ENCODE measurements at regions not wholly inside any gene's neighbourhood (a gene's known extent, or its start where the extent isn't known, plus 50 kb on each side); places are given as distances from the start of the nearest gene placed in this dataset.
"Not testable (repeated sequence)": the region's sequence is repeated elsewhere in the genome, so short reads cannot be mapped to it uniquely, and the experiment has no call there.

- DNase-seq, result no peak
Measured at GRCh38 chr13:52929846-52930245, 81.4 kb upstream of the PCDH8 start.

- DNase-seq, result no peak
Measured at GRCh38 chr13:52926971-52927370, 78.5 kb upstream of the PCDH8 start.

- no peak for DNase-seq
Measured at GRCh38 chr13:52925775-52926285, 77.4 kb upstream of the PCDH8 start.

GRCh38 chr13:52925251-52925650, 76.8 kb upstream of the PCDH8 start:
- no peak for DNase-seq

GRCh38 chr13:52924289-52925148, 76.1 kb upstream of the PCDH8 start:
- no peak for DNase-seq

- DNase-seq, result no peak
Measured at GRCh38 chr13:52922961-52923360, 74.5 kb upstream of the PCDH8 start.

GRCh38 chr13:52921194-52921593, 72.8 kb upstream of the PCDH8 start:
- DNase-seq, result no peak

- DNase-seq, result no peak
Measured at GRCh38 chr13:52916486-52916990, 68.1 kb upstream of the PCDH8 start.

GRCh38 chr13:52911340-52911739, 62.9 kb upstream of the PCDH8 start:
- no peak for DNase-seq

GRCh38 chr13:52910318-52910717, 61.9 kb upstream of the PCDH8 start:
- not testable (repeated sequence) for DNase-seq

- DNase-seq, result no peak
Measured at GRCh38 chr13:52906122-52906903, 57.9 kb upstream of the PCDH8 start.

GRCh38 chr13:52905701-52906100, 57.3 kb upstream of the PCDH8 start:
- DNase-seq, result no peak

- no peak for DNase-seq
Measured at GRCh38 chr13:52903320-52903719, 54.9 kb upstream of the PCDH8 start.

- DNase-seq, result no peak
Measured at GRCh38 chr13:52899206-52899605, 50.8 kb upstream of the PCDH8 start.

Data from NCI-H2081 (cell line).